Left renal pelvis (tissue), 4 donors: ENCODE measurements at regions not wholly inside any gene's neighbourhood (a gene's known extent, or its start where the extent isn't known, plus 50 kb on each side); places are given as distances from the start of the nearest gene placed in this dataset.

Experiments used
- DNase-seq, 4 donors: peaks; one replicate each; pipeline ENCODE4 v3.0.0-alpha.2; 2013; ENCODE audit warnings: low read depth in 4 of 4, low spot score in 3 of 4

DNA sequence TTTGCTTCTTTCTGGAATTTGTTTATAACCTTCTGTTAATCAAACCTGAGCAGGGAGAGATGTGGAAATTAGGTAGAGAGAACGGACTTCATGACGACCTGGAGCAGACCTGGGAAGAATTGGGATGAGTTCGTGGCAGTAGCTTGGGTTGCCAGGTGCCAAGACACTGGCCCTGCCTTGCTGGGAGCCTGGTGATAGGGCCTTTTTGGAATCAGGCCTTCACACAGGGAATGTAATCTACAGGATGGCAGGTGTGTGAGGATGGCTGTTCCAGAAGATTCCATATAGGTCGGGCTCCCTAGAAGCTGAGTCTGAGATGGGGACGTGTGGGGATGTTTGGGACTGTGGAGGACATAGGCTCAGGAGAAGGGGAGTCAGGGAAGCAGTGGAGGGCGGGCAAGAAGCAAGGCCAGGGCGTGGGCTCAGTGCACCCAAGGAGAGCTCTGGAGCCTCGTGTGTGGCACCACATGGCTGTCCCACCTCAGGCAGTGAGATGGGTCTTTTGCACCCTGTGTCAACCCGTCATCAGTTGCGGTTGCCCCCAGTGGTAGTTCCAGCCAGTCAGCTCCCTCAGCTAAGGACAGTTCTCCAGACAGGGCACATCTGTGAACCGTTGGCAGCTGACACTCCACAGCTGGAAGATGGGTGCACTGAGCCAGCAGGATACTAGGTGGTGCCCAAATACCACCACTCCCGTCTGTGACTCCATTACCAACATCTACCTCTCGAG, 395.9 kb downstream of the MATN1 start:
- DNase-seq = no peak

DNA sequence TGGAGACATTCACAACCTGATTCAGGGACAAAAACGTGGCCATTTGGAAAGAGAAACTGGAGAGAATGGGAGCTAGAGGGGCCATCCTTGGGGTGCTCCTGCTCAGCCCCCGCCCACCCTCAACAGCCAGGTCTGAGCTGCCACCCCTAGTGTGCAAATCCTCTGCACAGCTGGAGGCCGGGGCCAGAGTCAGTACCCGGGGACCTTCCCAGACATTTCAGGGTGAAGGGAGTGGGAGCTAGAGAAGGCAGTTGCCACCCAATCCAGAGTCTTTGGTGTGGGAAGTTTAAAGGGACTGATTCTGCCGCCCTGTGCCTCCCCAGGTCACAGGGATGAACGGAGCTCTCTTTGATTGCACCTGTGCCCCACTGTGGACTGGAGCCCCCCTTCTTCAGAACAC, 397.4 kb downstream of the MATN1 start:
- DNase-seq = no peak

DNA sequence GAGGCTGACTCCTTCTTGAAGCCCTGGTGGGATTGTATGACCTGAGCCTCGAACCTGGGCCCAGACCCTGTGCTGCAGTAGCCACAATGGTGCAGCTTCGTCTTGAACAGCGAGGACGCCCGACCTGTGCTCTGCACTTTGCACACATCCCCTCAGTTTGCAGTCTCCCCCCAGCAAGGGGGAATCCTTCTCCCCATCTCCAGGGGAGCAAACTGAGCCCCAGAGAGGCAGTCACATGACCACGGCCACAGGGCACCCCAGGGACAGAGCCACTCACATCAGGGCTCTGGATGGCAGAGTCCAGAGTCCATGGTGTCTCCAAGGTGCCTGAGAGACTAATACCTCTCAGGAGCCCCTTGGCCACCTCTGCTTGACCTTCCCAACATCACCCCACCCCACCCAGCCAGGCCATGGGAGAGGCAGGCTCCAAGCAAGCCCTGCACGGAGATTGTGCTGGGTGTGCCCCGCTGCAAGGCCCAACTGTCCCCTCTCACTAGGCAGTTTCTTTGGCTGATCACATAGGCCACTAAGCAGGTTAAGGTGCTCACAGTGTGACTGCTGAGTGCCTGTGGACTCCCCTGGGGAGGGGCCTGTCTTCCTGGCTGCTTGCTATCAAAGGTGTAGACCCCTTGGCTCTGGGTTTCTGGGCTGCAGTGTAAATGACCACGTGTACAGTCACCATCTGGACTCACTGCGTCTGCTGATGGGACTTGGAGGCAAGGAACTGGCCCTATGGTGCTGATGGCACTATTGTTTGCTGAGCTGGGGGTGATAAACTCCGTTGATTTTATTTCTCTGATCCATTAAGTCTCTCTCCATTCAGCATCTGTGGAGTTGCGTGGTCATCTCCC, 398.1 kb downstream of the MATN1 start:
- DNase-seq = no peak

DNA sequence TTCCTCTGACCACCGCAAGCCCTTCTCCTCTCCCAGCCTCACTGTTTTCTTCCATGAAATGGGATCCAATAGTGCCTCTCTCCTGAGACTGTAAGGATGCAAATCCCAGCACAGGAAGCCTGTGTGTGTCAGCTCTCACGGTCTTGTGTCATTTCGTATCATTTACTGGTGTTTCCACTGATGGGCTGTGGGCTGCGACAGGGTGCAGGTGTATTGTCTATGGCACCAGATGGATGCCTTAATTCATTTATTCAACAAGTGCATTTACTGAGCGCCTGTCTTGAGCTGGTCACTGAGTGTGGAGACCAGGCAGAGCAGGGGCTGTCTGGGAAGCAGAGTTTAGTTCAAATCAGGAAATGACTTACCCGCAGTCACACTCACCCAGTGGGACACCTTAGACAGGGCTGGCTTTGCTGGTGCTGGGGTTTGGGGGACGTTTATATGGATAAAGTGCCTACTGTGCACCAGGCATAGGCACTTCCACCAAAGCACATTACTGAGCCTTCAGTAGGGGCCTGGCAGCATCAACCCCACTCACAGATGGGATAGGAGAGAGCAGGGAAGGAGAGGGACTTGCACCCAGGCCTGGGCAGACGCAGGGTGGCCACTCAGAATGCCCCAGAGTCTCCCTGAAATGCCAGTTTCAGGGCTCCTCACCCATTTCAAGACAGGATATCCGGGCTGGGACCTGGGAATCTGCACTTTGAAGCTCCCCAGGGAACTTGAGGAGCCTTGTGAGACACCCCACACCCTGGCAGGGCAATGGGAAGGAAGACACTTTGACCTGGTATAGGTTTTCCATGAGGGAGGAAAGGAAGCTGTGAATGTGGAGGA, 398.9 kb downstream of the MATN1 start:
- DNase-seq = no peak

DNA sequence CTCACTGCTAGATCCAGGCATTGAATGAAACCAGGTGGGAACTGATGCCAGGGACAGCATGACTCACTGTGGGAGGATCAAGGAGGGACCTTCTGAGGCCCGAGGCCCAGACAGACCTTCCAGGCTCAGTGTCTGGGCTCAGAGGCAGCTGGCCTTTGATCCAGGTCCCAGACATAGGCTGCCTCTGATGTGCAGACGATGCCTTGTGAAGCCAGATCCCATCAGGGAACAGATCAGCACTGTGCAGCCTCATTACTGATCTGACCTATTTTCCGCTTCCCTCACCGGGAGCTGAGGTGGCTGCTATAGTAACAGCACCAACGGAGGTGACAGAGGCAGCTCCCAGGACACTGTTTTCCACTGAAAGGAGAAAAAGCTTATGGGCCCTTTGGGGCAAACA, 399.5 kb downstream of the MATN1 start:
- no peak for DNase-seq

DNA sequence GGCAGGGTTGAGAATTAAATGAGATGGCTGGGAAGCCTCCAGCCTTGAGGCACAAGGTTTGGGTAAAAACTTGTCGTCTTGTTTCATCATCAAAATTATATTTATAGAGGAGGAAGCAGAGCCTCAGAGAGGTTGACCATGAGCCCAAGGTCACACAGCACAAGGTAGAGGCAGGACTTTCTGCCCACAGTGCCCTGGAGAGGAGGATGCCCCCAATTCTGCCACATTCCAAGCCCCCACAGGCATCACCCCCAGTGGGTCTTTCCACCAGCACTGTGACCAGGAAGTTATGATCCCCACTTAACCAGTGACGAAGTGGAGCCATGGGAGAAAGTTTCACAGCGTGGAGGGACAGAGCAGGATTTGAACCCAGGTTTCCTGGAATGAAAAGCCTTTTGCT, 400.0 kb downstream of the MATN1 start:
- no peak for DNase-seq

DNA sequence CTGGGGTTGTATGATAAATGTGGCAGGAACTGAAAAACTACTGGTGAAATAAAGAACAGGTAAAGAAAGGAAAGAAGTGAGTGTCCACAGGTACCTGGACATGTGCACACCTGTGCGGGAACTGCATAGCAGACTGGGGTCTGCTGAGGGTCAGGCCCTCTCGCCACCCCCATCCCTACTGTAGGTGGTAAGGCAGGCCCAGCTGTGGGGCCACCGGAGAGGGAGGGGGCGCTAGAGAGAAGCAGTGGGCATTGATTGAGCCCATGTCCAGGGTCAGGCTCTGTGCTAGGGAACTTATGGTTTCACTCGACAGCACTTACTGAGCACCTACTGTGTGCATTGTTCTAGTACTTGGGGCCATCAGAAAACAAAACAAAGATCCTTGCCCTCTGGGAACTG, 400.5 kb downstream of the MATN1 start:
- DNase-seq = no peak

DNA sequence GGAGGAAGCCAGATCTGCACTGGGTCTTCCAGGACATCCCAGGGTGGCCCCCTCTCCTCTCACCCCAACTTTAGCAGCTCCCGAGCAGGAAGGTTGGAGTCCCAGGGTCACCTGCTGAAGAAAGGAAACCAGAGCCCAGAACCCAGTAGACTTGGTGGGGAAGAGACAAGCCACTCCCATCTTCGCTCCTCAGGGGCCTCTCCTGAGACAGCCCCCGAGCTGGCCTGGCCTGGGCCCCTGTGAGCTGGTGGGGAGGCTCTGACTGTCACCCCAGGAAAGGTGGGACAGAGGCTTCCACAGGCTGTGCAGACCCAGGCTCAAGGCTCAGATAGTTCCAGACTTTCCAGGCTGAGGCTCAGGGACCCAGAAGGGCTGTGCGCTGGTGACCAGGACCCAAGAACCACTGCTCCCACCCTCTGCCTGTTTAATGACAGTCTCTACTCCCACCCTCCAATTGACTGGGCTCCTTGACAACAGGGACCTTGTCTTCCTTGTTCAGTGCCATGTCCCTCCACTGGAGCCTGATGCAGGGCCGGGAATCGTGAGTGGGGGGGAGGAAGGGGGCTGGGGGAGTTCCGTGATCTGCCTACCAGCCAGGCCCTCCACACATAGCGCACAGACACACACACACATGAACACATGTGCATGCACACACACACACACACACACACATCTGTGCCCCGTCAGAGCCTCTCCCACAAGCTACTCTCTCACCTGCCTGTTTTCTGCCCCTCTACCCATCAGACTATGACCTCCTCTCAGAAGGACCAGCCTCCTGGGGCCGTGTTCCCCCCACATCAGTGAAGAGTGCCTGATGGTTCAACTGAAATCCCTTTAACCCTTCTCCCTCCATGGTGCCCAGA, 401.2 kb downstream of the MATN1 start:
- no peak for DNase-seq

DNA sequence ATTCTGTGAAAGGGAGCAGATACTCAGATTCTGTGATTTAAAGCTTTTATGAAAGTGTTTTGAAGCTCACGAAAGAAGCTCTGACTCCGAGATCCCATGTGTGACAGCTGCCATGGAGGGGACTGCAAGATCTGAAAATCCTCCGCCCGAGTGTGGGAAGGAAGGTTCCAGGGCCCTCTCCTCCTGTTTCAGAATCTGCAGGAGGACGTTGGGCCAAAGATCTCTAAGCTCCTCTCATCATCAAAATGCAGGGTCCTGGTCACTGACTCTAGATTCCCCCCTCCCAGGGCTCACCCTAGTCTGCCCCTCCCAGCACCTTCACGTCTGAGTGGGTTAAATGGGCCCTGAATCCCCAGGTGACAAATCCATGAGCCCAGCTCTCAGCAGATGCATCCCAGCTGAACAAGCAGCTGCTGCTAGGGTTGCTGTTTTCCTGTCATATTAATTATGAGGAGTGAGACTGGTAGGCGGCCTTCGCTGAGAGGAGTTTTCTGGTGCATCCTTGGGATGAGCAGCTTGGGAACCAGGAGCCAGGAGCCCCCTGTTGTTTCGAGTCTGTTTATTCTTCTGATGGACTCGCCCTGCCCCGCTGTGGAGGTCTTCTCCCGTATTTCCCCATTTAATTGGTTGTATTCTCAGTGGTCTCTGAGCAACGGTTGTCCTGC, 402.0 kb downstream of the MATN1 start:
- DNase-seq = no peak

DNA sequence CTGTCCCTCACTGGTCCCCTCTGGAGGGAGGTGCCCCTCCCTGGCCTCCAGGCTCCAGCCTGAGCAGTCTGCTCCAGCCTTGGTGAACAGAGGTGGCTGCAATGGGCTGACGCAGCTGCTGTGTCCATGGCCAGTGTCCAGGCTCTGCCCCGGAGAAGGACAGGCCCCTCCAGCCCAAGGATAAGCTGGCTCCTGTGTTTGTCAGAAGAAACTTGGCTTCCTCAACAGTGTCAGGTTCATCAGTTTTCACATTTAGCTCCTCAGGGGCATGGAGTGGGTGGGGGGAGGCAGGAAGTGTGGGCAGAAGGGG, 402.8 kb downstream of the MATN1 start:
- no peak for DNase-seq

DNA sequence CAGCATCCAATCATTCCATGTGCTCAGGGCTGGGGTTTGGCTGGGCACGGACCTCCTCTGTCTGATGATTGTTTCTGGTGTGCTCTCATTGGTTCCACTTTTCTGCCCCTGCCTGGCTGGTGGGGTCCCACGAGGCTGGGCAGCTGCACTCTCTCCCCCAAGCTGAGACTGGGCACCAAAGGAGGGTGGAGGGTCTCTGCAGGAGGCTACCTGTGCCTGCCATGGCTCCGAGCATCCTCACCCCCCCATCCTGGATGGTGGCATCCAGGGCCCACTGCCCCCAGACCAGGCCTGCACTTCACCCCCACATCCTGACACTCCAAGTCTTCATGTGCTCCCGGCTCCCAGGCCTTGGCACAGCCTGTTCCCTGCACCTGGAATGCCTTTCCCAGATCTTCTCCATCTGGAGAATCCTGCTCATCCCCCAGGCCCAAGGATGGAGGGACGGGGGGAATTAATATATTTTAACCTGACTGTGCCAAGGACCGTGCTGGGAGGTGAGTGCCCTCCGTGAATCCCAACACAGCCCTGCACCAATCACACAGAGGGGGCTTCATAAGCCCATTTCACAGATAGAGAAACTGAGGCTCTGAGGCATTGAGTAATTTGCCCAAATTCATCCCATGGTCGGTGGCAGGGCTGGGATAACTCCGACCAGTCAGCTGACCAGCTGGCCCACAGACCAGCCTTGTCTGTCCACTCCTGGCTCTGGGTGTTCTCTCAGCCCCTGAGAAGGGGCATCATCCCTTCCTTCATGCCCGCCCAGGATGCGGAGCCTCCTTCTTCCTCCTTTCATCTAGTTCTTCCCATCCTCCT, 403.4 kb downstream of the MATN1 start:
- DNase-seq = no peak

DNA sequence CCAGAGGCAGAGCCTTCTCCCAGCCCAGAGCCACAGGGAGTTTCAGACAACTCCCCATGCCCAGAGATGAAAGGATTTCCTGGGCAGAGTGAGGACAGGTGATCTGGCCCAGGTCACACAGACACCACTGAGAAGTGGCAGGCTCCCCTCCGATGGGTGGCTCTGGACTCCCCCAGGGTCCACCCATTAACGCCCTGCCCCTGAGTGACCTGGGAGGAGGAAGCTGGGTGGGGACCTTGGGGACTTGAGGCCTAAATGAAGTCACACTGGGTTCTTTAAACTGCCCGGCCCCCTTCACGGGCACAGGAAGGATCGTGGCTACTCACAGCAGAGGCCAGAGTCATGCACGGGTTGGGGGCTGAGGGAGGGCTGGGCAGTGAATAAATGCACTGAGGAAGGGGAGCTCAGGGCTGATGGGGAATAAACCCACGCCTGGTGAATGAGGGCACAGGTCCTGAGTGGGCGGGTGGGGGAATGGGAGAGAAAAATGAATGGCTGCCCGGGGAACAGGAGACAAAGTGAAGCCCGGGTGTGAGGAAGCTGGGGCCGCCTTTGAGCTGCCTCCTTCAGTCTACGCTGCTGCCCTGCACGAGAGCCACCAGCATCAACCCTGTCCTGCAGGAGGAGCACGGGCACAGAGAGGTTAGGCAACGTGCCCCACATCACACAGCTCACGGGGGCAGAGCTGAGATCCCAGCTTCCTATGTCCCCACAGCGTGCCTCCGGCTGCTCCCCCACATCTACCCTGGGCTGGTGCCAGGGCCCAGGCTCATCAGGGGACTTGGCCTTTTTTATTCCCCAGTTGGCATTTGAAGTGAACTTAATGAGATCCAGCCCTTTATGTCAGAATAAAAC, 404.3 kb downstream of the MATN1 start:
- no peak for DNase-seq

DNA sequence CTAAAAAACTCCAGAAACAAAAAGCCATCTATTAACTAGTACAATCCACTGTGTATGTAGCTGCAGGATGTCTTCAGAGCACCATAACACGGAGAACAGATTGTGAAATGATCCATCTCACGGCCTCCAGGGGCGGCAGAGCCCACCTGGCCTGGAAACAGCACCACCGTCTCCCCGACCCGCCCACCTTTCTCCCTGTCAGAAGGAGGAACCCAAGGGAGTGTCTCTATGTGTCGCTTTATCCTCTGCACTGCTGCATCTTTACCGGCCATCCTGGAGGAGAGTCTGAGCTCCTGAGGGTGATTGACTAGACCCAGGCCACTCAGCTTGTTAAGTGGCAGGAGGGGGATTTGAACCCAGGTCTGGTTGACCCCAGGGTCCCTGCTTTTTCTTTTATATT, 405.0 kb downstream of the MATN1 start:
- no peak for DNase-seq

DNA sequence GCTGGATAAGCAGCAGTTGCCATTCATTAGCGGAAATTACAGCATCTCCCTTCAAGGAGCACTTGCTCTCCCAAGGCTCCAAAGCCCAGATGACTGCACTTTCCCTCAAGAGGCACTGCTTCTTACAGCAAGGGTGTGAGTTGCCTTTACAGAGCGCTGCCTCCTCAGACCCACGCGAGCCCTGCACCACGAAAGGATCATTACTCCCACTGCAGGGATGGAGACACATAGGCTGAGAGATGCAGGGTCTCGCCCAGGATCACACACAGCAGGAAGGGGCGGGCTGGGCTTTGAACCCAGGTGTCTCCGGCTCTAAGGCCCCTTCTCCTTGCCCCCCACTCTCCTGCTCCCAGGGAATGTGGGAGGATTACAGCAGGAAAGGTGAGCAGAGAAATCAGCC, 405.5 kb downstream of the MATN1 start:
- DNase-seq = peak in 1 of 4 donors; percentile 11

DNA sequence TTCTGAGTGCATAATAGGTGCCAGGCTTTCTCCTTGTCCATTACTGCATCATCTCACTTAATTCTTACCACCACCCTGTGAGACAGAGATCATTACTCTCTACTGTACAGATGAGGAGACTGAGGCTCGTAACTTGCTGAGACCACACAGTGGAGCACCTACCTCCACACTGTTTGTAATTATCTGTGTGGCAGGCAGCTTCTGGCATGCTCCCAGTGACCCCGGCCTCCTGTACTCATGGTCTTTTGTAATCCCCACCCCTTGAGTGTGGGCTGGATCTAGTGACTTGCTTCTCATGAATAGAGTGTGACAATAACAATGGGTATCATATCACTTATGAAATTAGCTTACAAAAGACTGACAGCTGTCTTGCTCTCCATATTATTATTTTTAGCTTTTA, 407.3 kb downstream of the MATN1 start:
- DNase-seq = no peak

DNA sequence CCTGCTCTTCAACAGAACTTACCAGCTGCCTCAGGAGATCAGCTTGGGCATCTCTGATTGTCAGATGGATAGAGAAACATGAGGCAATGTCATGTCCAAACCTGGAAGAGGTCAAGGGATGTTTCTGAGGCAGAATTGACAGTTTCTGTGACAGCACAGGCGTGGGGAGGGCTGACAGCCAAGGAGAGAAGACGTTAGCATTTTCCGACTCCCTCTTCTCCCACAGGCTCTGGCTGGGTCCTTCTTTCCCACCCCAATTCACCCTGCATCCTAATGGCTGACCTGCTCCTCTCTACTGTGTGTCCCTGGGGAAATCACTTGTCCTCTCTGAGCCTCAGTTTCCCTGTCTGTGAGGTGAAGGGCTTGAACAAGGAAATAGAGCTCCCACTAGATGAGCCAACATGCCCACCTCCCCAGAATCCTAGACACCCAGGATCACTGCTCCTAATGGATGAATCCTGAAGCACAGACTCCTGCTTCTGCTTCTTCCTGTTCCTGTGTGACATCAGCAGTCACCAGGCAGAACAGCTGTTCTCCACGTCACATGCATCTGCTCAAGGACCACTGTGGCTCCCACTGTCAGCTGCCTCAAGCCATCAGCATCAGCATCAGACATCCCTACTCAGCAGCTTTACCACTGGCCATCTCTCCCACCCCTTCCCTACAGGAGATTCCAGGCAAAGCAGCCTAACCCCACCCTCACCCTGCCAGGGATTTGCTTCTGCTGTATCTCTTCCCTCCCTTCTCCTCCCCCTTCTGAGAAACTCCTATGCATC, 408.0 kb downstream of the MATN1 start:
- no peak for DNase-seq

DNA sequence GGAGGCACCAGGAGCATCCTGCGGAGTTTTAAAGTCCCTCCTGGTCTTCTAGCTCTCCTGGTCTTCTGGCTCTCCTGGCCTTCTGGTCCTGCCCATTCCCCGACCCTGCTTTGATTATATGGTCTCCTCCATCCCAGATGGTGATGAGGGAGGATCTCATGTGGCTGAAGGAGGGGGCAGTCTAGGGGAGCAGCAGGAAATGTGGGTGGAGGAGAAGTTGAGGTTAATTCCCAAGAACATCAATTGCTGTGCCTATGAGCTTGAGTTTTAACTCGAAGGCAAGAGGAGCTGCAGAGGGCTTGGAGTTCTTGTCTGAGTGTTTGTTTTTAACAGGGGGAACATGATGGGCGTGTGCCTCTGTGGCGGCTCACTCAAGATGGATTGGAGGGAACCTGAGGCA, 408.8 kb downstream of the MATN1 start:
- no peak for DNase-seq

DNA sequence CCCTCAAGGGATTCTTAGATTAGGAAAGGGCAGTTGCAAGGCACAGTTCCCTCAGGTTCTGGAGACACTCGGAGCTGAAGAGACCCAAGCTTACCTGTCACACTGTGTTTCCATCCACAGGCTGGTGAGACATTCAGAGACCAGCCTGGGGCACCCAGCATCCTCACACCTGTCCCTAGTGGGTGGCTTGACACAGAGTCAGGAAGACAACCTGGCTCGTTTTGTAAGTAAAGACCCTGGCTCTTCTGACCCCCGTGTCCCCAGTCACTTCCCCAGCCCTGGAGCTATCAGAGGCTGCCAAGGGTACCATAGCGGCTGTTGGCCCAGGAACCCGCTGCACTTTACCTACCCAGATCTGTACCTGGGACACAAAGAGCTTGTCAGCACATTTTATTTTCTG, 409.8 kb downstream of the MATN1 start:
- DNase-seq = no peak
